DOHH2 (cell line): ENCODE measurements at regions not wholly inside any gene's neighbourhood (a gene's known extent, or its start where the extent isn't known, plus 50 kb on each side); places are given as distances from the start of the nearest gene placed in this dataset.

Experiments used
- H3F3A ChIP-seq: fragments of 200-600 bp; sonication (generic), shearing (Covaris generic); 2 replicates; pipeline ENCODE4 v1.6.0; 2016; ENCODE audit warnings: antibody characterized with exemption, mild to moderate bottlenecking; ENCODE audit not compliant: control insufficient read depth, insufficient read depth
- H3K27ac ChIP-seq: fragments of 200-600 bp; sonication (generic); 2 replicates; pipeline ENCODE4 v1.5.1; 2014; ENCODE audit warnings: low read depth, mild to moderate bottlenecking, low read length, moderate library complexity
- H3K27me3 ChIP-seq: fragments of 200-600 bp; sonication (generic); 2 replicates; pipeline ENCODE4 v1.6.1; 2014; ENCODE audit warnings: mild to moderate bottlenecking, low read length, mixed read lengths; ENCODE audit not compliant: control insufficient read depth
- H3K36me3 ChIP-seq: fragments of 200-600 bp; sonication (generic); 2 replicates; pipeline ENCODE4 v1.6.1; 2014; ENCODE audit warnings: mild to moderate bottlenecking, low read length, moderate library complexity, mixed read lengths; ENCODE audit not compliant: control insufficient read depth
- H3K4me1 ChIP-seq: fragments of 200-600 bp; sonication (generic); 2 replicates; pipeline ENCODE4 v1.6.1; 2014; ENCODE audit warnings: mild to moderate bottlenecking, low read length, mixed read lengths; ENCODE audit not compliant: control insufficient read depth
- H3K4me2 ChIP-seq: fragments of 200-600 bp; sonication (generic); 2 replicates; pipeline ENCODE4 v1.6.0; 2014; ENCODE audit warnings: mild to moderate bottlenecking, low read length, moderate library complexity
- H3K4me3 ChIP-seq: fragments of 200-600 bp; sonication (generic); 2 replicates; pipeline ENCODE4 v1.5.1; 2014; ENCODE audit warnings: mild to moderate bottlenecking, low read length, mixed read lengths
- H3K79me2 ChIP-seq: fragments of 200-600 bp; sonication (generic); 2 replicates; pipeline ENCODE4 v1.6.1; 2014; ENCODE audit warnings: mild to moderate bottlenecking, low read length, mixed read lengths; ENCODE audit not compliant: control insufficient read depth
- H3K9me2 ChIP-seq: fragments of 200-600 bp; sonication (generic); replicated peaks from 2 replicates; pipeline ENCODE4 v1.6.1; 2014; ENCODE audit warnings: mild to moderate bottlenecking, low read length, mixed read lengths; ENCODE audit not compliant: control insufficient read depth
- H3K9me3 ChIP-seq: fragments of 200-600 bp; sonication (generic); 2 replicates; pipeline ENCODE4 v1.6.1; 2014; ENCODE audit warnings: antibody characterized with exemption, low read length, mixed read lengths; ENCODE audit not compliant: control insufficient read depth, insufficient read depth
- H4K20me1 ChIP-seq: fragments of 200-600 bp; sonication (generic); 2 replicates; pipeline ENCODE4 v1.6.0; 2014; ENCODE audit warnings: low read depth, mild to moderate bottlenecking, antibody characterized with exemption, low read length, moderate library complexity; ENCODE audit not compliant: control insufficient read depth, insufficient read depth
- EZH2phosphoT487 ChIP-seq: fragments of 200-600 bp; sonication (generic); IDR thresholded peaks from 2 replicates; pipeline ENCODE4 v1.6.1; 2017; ENCODE audit warnings: borderline replicate concordance, mild to moderate bottlenecking, antibody characterized with exemption, low read length, moderate library complexity, mixed read lengths
- TF ChIP-seq, protein P1 (sequence below): fragments of 200-600 bp; sonication (generic); IDR thresholded peaks from one replicate; pipeline ENCODE4 v1.5.1; 2014; ENCODE audit warnings: antibody characterized with exemption, mild to moderate bottlenecking, low read depth, low read length; ENCODE audit not compliant: poor library complexity, severe bottlenecking

DNA sequence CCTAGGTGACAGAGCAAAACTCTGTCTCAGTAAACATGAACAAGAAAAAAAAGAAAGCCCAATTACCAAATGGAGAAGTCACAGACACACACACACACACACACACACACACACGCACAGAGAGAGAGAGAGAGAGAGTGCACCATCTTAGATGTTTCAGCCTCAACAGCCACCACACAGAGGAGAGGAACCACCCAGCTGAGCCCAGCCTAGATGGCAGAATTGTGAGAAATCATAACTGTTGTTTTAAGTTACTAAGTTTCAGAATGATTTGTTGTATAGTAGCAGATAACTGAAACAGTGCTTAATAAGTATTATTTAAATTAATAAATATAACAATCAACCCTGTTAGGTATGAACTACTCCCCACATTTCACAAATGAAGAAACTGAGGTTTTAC lies 321.2 kb downstream of the ZNF621 start:
- H3F3A ChIP-seq: no peaks in the 10 kb centered on the region
- H3K36me3 ChIP-seq: no peaks in the 10 kb centered on the region
- no peak for TF ChIP-seq EZH2phosphoT487
- TF ChIP-seq, protein P1, sequence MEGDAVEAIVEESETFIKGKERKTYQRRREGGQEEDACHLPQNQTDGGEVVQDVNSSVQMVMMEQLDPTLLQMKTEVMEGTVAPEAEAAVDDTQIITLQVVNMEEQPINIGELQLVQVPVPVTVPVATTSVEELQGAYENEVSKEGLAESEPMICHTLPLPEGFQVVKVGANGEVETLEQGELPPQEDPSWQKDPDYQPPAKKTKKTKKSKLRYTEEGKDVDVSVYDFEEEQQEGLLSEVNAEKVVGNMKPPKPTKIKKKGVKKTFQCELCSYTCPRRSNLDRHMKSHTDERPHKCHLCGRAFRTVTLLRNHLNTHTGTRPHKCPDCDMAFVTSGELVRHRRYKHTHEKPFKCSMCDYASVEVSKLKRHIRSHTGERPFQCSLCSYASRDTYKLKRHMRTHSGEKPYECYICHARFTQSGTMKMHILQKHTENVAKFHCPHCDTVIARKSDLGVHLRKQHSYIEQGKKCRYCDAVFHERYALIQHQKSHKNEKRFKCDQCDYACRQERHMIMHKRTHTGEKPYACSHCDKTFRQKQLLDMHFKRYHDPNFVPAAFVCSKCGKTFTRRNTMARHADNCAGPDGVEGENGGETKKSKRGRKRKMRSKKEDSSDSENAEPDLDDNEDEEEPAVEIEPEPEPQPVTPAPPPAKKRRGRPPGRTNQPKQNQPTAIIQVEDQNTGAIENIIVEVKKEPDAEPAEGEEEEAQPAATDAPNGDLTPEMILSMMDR: no peak
- no peaks in the 10 kb centered on the region for H3K9me2 ChIP-seq
- H3K4me3 ChIP-seq: no peak overlapping the region
- no peaks in the 10 kb centered on the region for H3K9me3 ChIP-seq
- no peak overlapping the region for H3K27ac ChIP-seq
- no peaks in the 10 kb centered on the region; the same call in 1 of the 2 replicates for H3K4me1 ChIP-seq
- H3K79me2 ChIP-seq: no peaks in the 10 kb centered on the region
- H3K4me2 ChIP-seq: no peak overlapping the region
- no peaks in the 10 kb centered on the region for H4K20me1 ChIP-seq
- H3K27me3 ChIP-seq: peaks cover 3% of the 10 kb centered on the region; the same call in 1 of the 2 replicates

DNA sequence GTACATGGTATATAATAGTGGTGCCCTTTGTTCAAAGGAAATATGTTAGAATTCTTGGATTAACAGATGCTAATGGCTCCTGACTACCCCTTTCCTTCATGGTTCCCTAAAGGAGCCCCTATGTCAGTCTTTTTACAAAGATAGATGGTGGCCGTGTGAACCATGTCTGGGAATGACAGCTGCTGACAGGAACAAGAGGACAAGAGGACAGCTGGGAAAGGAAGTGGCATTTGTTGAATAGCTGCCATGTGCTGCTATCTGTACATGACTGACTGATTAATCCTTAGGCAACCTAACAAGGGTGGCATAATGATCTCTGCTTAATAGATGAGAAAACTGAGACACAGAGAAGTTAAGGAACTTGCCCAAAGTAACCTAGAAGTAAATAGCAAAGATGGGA lies 321.7 kb downstream of the ZNF621 start:
- no peak for TF ChIP-seq EZH2phosphoT487
- TF ChIP-seq, protein P1: no peak
- H4K20me1 ChIP-seq: no peaks in the 10 kb centered on the region
- no peaks in the 10 kb centered on the region; the same call in 1 of the 2 replicates for H3K4me1 ChIP-seq
- no peaks in the 10 kb centered on the region for H3K9me2 ChIP-seq
- H3K27ac ChIP-seq: no peak overlapping the region
- H3K4me2 ChIP-seq: no peak overlapping the region
- no peak overlapping the region for H3K4me3 ChIP-seq
- H3K36me3 ChIP-seq: no peaks in the 10 kb centered on the region
- no peaks in the 10 kb centered on the region for H3F3A ChIP-seq
- no peaks in the 10 kb centered on the region for H3K79me2 ChIP-seq
- peaks cover 3% of the 10 kb centered on the region; the same call in 1 of the 2 replicates for H3K27me3 ChIP-seq
- H3K9me3 ChIP-seq: no peaks in the 10 kb centered on the region

DNA sequence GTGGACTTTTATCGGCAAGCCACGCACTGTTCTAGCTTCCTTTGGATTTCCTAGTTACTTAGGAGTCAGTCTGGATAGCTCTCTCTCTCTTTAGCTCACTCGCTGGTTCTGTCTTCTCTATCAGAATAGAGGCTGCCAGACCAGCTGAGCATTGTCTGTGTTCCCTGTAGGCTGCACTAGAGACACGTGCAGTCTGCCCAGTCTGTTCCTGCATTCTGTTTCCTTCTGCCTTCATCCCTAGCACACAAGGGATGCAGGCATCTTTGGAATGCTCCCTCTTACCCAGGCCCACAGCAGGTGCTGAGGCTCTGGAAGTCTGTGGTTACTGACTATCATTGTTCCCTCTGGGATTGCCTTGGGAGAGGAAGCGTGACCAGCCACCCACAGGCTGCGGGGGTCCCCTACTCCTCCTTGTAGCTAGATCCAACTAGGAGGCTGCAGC lies 322.8 kb downstream of the ZNF621 start:
- Histone ChIP-seq H3K79me2 (no peaks in the 10 kb centered on the region), H3K9me3 (no peaks in the 10 kb centered on the region), H3K4me2 (no peak overlapping the region), H3K27me3 (peaks cover 3% of the 10 kb centered on the region; the same call in 1 of the 2 replicates), H3K4me3 (no peak overlapping the region), H3K9me2 (no peaks in the 10 kb centered on the region), H3K27ac (no peak overlapping the region), H3K36me3 (no peaks in the 10 kb centered on the region), H3K4me1 (no peaks in the 10 kb centered on the region; the same call in 1 of the 2 replicates), H3F3A (no peaks in the 10 kb centered on the region), H4K20me1 (no peaks in the 10 kb centered on the region)
- TF ChIP-seq, protein P1: no peak
- TF ChIP-seq EZH2phosphoT487: no peak

DNA sequence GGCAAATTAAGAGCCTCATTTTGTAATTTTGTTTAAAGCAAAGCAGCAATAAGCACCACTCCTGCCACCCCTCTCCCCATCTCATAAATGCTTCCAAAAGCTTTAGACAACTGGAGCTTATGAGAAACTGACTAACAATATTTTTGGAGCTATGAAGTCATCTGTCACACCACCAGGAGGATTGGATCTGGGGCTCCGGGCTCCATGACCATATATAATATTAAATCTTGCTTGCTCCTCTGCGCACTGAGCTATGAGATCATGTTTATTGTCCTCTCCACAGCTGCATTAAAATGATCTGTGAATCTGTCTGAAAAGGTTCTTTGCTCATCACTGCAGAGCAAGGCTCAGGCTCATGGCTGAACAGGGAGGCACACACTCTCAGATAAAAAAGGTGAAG lies 323.7 kb downstream of the ZNF621 start:
- H3K9me2 ChIP-seq: no peaks in the 10 kb centered on the region
- H3K4me1 ChIP-seq: no peaks in the 10 kb centered on the region; the same call in 1 of the 2 replicates
- no peak overlapping the region for H3K4me2 ChIP-seq
- TF ChIP-seq, protein P1: no peak
- no peak for TF ChIP-seq EZH2phosphoT487
- H3K27me3 ChIP-seq: peaks cover 3% of the 10 kb centered on the region; the same call in 1 of the 2 replicates
- H3K27ac ChIP-seq: no peak overlapping the region
- H4K20me1 ChIP-seq: no peaks in the 10 kb centered on the region
- no peak overlapping the region for H3K4me3 ChIP-seq
- no peaks in the 10 kb centered on the region for H3F3A ChIP-seq
- H3K9me3 ChIP-seq: no peaks in the 10 kb centered on the region
- no peaks in the 10 kb centered on the region for H3K79me2 ChIP-seq
- H3K36me3 ChIP-seq: no peaks in the 10 kb centered on the region
